ENCODE measurements at regions not wholly inside any gene's neighbourhood (a gene's known extent, or its start where the extent isn't known, plus 50 kb on each side); places are given as distances from the start of the nearest gene placed in this dataset.

- H3K36me3 ChIP-seq = no peaks in the 10 kb centered on the region
- no peak overlapping the region for H3K27ac ChIP-seq
- no peaks in the 10 kb centered on the region for H3K4me1 ChIP-seq
- DNase-seq = no peak
- no peak overlapping the region for H3K4me3 ChIP-seq
- H3K27me3 ChIP-seq = no peaks in the 10 kb centered on the region
- TF ChIP-seq CTCF (IDR thresholded peaks at IDR 0.05) = no peak
- H3K9me3 ChIP-seq = no peaks in the 10 kb centered on the region
- no peak for ATAC-seq
- intact Hi-C loops (cut with DNase I) = no loop called here
Observed at GRCh38 chr7:118328505-118329211, 104.2 kb downstream of the ANKRD7 start.

- Histone ChIP-seq H3K4me1 (no peaks in the 10 kb centered on the region), H3K4me3 (no peak overlapping the region), H3K27ac (no peak overlapping the region), H3K9me3 (no peaks in the 10 kb centered on the region), H3K36me3 (no peaks in the 10 kb centered on the region), H3K27me3 (no peaks in the 10 kb centered on the region)
- intact Hi-C loops (cut with DNase I) = no loop called here
- ATAC-seq (no peak), DNase-seq (no peak)
- TF ChIP-seq CTCF (IDR thresholded peaks at IDR 0.05) = no peak
Observed at GRCh38 chr7:118330388-118330787, 105.9 kb downstream of the ANKRD7 start.

- Histone ChIP-seq H3K9me3 (no peaks in the 10 kb centered on the region), H3K4me3 (no peak overlapping the region), H3K27me3 (no peaks in the 10 kb centered on the region), H3K4me1 (no peaks in the 10 kb centered on the region), H3K36me3 (no peaks in the 10 kb centered on the region), H3K27ac (no peak overlapping the region)
- intact Hi-C loops (cut with DNase I) = no loop called here
- DNase-seq (no peak), ATAC-seq (no peak)
- TF ChIP-seq CTCF (IDR thresholded peaks at IDR 0.05) = no peak
Observed at GRCh38 chr7:118346748-118347147, 122.2 kb downstream of the ANKRD7 start.

DNA sequence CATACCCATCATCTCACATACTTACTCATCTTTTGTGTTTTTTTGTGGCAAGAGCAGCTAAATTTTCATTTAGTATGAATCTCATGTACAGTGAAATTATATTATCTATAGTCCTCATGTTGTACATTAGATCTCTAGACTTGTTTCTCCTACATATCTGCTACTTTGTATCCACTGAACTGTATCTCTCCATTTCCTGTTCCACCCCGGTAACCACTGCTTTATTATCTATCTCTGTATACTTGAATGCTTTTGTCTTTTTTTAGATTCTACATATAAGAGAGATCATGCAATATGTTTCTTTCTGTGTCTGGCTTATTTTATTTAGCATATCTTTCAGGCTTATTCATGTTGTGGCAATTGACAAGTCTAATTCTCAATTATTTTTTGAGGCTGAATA, 125.1 kb downstream of the ANKRD7 start:
- Histone ChIP-seq H3K36me3 (no peaks in the 10 kb centered on the region), H3K4me1 (no peaks in the 10 kb centered on the region), H3K4me3 (no peak overlapping the region), H3K27me3 (no peaks in the 10 kb centered on the region), H3K9me3 (no peaks in the 10 kb centered on the region), H3K27ac (no peak overlapping the region)
- DNase-seq (no peak), ATAC-seq (no peak)
- intact Hi-C loops (cut with DNase I) = no loop called here
- TF ChIP-seq CTCF (IDR thresholded peaks at IDR 0.05) = no peak

DNA sequence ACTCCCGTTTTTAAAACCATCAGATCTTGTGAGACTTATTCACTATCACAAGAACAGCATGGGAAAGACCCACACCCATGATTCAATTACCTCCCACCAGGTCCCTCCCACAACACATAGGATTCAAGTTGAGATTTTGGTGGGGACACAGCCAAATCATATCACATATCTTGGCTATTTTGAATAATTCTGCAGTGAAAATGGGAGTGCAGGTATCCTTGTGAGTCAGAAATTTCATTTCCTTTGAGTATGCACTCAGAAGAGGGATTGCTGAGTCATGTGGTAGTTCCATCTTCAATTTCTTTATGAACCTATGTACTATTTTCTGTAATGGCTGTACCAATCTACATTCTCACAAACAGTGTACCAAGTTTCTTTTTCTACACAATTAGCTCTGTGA, 125.8 kb downstream of the ANKRD7 start:
- H3K4me3 ChIP-seq = no peak overlapping the region
- no peaks in the 10 kb centered on the region for H3K36me3 ChIP-seq
- H3K27ac ChIP-seq = no peak overlapping the region
- no peaks in the 10 kb centered on the region for H3K9me3 ChIP-seq
- no peak for ATAC-seq
- no peaks in the 10 kb centered on the region for H3K27me3 ChIP-seq
- TF ChIP-seq CTCF (IDR thresholded peaks at IDR 0.05) = no peak
- intact Hi-C loops (cut with DNase I) = no loop called here
- no peaks in the 10 kb centered on the region for H3K4me1 ChIP-seq
- DNase-seq = no peak
